ENCODE measurements at regions not wholly inside any gene's neighbourhood (a gene's known extent, or its start where the extent isn't known, plus 50 kb on each side); places are given as distances from the start of the nearest gene placed in this dataset.
"Not testable (repeated sequence)": the region's sequence is repeated elsewhere in the genome, so short reads cannot be mapped to it uniquely, and the experiment has no call there.

DNA sequence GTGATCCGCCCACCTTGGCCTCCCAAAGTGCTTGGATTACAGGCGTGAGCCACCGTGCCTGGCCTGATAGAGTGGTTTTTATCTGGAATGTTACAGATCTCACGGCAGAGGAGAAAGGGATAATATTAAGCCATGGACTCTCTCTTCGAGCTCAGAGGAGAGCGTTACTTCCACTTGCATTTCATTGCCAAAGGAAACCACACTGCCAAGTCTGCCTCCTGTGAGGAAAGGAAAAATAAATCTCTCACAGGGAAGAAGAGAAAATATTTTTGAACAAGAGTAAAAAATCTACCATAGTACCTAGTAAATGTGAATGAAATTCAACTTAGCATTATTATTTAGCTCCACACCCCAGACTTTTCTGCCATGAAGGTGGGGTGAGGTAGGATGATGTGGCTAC, 319.2 kb upstream of the PRICKLE1 start:
- no peak for DNase-seq

DNA sequence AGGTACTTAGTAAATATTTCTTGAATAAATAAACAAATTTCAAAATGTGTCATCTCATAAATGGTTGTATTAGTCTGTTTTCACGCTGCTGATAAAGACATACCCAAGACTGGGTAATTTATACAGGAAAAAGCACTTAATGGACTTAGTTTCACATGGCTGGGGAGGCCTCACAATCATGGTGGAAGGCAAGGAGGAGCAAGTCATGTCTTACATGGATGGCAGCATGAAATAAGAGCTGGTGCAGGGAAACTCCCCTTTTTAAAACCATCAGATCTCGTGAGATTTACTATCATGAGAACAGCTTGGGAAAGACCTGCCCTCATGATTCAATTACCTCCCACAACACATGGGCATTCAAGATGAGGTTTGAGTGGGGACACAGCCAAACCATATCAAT, 317.3 kb upstream of the PRICKLE1 start:
- DNase-seq, result not testable (repeated sequence)

DNA sequence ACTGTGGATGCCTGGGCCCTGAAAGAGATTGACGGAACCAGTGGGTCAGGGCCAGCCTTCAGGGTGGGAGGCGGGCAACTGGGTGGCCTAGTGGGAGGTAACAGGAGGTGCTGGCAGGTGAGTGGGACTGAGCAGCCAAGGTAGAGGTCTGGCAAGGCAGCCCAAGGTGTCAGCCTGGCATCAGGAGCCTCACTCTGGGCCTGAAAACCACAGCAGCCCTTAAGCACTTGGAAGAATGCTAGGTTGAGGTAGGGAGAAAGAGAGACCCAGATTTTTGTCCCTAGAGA, 315.8 kb upstream of the PRICKLE1 start:
- DNase-seq, result no peak

DNA sequence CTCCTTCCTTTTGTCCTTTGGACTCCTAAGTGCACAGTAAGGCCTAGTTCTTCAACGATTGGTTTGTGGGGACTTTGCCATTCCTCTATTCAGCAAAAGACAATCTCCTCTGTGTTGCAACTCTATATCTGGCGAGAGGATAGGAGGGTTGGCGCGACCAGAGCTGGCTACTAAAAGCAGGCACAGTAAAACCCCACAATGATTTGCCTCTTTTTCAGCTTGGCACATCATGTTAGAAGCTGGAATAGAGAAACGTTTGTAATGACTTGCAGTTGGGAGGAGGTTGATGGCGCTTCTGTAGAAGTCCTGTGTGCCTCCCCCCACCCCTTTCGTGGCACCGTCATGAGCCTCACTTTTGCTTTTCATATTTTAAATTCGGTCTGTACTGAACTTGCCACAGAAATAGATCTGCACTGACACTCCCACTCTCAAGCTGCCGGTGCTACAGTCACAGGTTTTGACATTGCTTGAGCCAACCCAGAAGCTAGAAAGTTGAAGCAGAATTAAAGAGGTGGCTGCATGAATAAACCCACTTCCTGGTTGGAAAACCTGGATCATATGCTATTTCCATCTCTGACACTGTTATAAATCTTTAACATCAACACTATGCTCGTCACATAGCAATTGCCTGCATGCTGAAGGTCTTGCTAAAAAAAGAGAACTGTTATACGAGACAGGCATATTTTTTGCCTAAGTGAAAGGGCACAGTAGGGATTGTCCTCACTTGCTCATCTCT, 315.3 kb upstream of the PRICKLE1 start:
- DNase-seq, result no peak

DNA sequence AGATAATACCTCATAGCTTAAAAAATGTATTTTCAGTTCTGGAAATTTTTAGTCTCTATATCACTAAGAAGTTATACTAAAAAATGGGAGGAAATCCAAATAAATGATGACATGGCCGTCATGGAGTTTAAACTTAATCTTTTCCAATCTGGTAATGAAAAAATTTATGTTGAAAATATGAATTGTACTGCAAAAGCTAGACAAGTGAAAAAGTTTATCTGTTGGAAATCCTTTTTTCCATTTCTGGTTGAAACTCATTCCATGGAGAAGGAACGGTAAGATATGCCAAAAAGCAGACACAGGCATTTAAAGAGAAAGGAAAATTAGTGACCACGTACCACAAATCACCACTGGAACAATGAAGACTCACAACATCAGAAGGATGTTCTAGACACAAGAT, 314.2 kb upstream of the PRICKLE1 start:
- no peak for DNase-seq

DNA sequence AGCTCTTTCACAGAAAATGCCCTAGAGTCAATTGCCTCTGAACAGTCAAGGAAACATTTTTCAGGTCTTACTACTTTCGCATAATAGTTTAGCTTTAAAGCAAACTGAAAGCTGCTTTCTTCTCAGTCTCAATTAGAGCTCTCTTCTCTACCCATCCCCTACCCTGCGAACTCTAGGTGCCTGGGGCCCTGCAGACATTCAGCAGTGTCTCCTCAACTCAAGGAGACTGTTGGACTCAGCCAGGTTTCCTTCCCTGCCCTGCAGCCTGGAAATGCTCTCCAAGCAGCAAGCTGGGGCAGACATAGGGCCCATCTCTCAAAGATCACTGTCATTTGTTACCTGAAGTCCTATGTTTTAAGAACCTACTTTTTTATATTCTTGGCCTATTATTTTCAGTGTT, 312.5 kb upstream of the PRICKLE1 start:
- DNase-seq, result no peak

DNA sequence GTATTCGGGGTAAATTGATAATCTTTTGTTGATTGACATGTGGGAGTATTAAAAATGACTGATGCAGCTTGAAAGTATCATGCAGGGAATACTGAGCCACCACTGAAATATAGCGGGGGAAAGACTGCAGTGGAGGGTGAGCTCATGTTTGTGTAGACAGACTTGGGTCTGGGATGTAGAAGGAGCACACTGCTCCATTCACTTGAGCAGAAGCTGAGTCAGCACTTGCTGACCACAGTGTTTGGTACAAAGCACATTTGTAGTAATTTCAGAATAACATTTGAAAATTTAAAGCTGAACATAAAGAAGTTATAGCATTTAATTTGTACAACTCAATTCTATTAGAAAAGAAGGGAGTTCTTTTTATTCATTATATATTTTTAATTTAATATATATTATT, 304.3 kb upstream of the PRICKLE1 start:
- DNase-seq, result no peak

DNA sequence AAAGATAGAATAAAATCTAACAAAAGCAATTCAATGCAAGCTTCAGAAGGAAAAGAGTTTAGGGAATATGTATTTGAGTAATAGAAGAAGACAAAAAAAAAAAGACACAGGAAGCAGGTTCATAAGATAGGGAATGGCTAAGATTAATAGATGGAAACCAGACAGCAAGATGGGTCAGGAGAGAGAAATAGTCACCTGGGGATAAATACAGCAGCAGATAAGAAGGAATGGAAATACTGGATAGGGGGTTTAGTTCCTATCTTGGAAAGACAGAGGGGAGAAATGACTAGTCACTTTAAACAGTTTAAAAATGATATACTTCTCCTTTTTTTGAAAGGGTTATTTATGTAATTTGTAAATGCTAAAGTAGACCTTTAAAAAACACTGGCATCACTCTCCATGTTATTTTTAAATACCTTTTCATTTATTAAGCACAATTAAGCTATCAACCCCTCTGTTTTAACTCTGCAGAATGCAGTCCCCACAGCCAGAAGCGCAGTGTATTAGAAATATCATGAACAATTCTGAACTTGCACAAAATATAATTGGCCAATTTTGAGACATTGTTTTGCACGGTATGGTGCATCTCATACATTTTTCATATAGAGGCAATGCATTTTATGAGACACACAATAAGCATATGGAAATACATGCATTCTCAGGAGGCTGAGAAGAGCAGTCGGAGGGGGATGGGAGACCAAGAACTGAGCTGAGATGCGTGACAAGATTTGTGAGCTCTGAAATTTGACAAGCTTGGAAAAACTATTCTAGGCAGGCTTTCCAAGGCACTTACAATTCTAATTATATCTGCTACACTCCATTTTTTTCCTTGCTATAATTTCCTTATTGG, 303.4 kb upstream of the PRICKLE1 start:
- no peak for DNase-seq

DNA sequence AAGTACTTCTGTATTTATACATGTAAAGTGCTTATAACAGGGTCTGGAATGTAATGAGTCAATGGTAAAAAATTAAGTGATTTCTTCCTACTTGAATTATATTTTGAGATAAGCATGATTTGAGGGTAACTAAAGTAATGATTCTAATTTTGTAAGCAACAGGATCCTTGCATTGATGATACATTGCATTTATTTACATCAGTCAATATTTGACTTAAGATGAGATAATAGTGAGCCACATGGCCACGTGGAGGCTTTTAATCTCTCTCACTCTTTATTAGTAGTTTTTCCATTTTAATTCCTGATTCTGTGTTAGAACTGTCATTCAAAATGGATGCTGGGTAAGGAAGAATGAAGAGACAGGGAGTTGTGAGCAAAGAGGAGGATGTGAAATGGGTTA, 298.1 kb upstream of the PRICKLE1 start:
- no peak for DNase-seq

DNA sequence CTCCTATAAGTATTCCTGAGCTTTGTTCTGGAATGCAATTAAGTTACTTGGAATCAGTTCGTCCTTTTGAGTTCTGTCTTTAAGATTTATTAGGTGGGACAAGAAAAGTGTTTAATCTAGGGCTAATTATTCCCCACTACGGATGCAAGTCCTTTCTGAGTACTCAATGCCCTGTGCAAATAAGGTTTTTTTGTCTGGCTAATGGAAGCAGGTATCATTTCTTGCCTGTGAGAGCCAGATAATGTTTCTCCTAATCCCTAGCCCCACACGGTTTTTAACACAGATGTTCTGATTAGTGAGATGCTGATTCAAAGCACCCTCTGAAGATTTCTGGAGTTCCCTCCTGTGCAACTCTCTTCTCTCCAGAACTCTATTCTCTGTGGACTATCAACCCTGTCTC, 296.6 kb upstream of the PRICKLE1 start:
- DNase-seq, result no peak

DNA sequence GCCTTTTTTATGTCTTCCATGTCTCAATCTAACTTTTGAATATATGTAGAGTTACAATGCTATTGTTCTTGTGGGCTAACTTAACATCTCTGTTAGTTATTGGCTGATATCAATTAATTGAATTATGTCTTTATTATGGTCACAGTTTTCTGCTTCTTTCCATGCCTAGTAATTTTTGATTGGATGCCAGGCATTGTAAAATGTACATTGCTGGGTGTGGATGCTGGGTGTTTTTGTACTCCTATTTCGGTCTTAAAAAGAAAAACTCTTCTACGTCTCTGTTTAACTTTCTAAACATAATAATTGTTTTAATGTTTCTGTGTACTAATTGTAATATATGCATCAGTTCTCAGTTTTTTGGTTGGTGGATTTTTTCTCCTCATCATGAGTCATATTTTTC, 296.1 kb upstream of the PRICKLE1 start:
- DNase-seq, result no peak

DNA sequence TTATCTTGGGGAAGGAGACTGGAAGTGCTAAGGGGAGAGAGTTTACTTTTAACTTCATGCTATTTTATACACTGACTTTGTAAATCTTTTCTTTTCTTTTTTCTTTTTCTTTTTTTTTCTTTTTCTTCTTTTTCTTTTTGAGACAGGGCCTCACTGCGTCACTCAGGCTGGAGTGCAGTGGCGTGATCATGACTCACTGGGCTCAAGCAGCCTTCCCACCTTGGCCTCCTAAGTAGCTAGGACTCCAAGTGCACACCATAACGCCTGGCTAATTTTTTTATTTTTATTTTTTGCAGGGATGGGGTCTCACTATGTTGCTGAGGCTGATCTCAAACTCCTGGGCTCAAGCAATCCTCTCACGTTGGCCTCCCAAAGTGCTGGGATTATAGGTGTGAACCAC, 294.6 kb upstream of the PRICKLE1 start:
- DNase-seq, result no peak

DNA sequence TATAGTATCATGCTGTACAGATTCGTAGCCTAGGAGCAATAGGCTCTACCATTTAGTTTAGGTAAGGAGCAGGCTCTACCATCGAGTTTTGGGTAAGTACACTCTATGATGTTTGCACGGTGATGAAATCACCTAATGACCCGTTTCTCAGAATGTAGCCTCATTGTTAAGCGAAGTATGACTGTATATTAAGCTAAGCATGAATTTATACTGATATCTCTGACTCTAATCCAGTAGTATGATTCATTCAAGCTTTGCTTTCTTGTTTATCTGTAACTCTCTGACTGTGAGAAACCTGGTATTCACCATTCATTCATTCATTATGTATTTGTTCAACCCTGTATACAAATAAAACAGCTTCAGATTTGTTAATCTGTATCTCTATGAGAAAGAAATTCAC, 283.9 kb upstream of the PRICKLE1 start:
- DNase-seq, result no peak

DNA sequence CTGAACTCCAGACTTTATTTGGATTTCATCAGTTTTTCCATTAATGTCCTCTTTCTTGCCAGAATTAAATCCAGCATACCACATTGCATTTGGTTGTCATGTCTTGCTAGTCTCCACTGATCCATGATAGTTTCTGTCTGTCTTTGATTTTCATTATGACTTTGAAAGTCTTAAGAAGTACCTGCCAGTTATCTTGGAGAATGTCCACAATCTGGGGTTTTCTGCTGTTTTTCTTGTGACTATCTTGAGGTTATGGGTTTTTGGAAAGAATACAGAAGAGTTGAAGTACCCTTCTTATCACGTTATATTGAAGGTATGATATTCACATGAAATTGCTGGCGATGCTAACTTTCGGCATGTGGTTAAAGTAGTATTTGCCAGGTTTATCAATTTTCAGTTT, 282.3 kb upstream of the PRICKLE1 start:
- DNase-seq, result no peak

DNA sequence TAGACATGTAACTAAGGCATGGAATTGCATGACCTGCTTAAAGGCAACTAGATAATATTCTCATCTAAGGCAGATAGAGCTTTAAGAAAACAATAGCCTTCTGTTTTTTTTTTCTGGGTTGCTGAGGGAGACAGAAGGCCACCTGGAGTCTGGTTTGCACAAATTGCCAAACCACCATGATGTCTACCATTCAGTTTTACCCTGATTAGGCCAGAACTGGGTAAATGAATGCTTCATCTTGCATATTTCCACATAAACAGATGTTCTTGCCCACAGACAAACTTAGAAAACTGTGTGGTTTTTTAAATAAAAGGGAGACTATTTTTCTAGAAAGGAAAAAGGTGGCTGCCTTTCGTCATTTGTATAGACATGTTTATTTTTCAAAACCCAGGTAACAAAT, 278.7 kb upstream of the PRICKLE1 start:
- no peak for DNase-seq

DNA sequence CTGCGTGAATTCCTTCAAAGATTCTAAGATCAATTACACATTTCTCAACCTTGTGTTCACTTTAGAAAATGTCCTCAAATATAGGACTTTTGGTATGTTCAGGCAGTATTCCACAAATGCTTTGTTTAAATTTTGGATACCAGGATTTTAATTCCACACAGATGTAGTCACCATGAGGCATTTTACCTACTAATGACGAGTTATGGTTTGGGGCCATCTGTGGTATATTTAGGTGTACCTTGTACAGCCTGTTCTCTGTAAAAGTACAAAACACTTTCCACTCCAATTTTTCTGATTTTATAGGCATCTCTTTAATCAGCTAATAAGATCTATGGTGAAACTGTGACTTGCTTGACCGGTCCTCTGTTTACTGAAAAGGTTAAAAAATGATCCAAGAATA, 275.7 kb upstream of the PRICKLE1 start:
- no peak for DNase-seq

DNA sequence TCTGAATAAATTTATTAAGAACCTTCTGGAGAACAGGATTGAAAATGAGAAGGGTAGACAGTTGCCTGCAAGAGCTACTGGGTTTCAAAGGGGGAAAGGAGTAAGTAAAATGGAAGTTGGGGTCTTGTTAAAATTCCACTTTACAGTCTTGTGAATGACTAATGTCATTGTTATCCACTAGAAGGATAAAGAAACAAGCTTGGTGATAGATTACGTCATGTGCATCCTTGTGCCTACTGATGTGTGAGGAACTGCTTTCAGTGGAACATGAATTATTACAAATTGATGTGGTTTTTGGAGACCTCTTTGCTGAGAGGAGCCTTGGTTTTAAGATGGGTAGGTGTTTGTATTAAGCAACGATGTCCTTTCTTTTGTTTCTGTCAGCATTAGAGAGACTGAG, 272.5 kb upstream of the PRICKLE1 start:
- DNase-seq, result no peak

DNA sequence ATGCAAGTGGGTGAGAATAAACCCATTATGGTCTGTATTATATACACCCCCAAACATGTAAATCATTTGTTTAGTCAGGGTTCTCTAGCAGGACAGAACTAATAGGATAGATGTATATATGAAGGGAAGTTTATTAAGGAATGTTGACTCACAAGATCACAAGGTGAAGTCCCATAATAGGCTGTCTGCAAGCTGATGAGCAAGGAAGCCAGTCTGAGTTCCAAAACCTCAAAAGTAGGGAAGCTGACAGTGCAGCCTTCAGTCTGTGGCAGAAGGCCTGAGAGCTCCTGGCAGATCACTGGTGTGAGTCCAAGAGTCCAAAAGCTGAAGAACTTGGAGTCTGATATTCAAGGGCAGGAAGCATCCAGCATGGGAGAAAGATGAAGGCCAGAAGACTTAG, 270.8 kb upstream of the PRICKLE1 start:
- not testable (repeated sequence) for DNase-seq

DNA sequence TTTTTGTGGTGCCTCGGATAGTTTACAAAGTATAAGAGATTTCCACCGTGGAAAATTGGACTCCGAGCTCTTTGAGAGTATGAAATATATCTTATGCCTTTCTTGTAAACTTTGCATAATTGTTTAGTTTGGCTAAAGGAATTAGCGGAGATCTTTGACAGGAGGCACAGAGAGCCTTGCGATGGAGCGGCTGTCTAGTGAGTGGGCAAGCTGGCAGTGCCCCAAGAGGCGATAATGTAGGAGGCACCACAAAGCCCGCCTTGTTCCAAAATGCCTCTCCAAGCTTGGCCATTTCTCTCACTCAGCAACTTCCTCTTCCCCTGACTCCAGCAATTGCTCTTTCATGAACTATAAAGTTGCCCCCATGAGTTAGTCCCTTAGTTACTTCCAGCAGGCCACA, 270.1 kb upstream of the PRICKLE1 start:
- no peak for DNase-seq

DNA sequence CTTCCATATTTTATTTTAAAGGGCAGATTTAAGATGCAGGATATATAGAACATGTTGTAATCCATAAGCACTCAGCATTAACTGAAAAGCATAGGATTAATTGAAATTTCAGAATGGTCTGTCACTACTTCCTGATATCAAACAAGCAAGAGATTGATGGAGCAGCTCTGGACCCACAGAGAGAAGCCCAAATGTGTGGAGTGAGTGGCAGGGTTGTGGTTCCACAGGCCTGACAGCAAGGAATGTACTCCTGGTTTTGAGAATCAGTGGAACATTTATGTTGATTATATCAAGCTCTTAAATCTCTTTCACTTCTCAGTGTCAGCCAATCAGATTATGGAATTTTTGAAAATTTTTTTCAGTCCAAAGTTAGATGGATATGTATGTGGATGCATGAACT, 267.6 kb upstream of the PRICKLE1 start:
- DNase-seq, result no peak

DNA sequence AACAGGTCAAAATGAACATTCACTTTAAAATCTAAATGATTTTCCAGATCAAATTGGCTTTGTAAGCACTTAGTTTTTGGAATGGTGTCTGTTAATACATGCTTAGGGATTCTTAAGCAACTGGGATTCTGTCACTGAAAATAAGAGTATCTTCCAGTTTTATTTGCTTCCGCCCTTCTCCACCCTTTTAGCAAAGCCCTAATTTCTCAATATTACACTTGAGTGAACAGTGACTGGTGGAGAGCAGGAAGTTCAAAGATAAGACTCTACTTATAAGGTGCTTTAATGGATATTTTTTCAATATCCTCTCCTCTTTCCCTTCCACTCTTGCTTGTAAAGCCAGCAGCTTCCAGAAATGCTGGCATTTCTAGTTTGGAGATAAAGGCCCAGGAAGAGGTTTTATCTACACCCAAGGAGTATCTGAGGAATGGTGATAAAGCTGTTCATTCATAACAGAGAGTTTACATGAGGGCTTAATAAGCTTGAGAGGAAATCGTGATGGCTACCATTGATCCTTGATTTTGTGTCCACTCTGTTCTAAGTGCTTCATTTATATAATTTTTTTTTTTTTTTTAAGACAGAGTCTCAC, 265.9 kb upstream of the PRICKLE1 start:
- no peak for DNase-seq

DNA sequence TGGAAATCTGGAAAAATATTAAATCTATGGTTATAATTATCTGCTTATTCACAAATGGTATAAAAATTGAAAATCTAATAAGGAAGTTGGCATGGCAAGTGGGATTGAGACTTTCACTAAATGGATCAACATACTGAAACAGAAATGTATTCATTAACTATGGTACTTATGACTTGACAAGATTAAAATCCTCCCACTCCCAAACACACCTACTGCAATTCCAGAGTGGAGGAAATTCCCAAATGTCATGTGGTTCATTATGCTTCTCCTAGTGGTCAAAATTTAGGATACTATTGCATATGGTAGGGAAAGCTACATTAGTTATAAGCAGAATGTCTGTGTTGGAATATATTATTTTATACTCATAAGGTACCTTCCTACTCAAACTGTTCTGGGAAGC, 265.3 kb upstream of the PRICKLE1 start:
- no peak for DNase-seq

DNA sequence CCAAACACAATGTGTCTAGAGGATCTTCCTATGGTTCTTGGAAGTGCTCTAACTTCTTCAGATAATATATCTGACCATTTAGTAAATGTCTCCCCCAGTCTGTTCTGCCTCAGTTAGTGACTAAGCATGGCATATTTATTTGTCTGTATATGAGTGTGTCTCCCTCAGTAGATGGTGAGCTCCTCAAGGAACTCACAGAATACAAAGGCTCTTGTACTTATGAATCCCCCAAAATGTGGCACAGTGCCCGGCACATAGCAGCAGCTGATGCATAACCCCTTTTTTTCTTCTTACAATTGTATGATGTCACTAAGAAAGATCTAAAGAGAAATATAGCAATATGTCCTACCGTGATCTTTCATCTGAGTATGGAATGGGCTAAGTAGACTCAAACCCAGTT, 264.7 kb upstream of the PRICKLE1 start:
- no peak for DNase-seq

DNA sequence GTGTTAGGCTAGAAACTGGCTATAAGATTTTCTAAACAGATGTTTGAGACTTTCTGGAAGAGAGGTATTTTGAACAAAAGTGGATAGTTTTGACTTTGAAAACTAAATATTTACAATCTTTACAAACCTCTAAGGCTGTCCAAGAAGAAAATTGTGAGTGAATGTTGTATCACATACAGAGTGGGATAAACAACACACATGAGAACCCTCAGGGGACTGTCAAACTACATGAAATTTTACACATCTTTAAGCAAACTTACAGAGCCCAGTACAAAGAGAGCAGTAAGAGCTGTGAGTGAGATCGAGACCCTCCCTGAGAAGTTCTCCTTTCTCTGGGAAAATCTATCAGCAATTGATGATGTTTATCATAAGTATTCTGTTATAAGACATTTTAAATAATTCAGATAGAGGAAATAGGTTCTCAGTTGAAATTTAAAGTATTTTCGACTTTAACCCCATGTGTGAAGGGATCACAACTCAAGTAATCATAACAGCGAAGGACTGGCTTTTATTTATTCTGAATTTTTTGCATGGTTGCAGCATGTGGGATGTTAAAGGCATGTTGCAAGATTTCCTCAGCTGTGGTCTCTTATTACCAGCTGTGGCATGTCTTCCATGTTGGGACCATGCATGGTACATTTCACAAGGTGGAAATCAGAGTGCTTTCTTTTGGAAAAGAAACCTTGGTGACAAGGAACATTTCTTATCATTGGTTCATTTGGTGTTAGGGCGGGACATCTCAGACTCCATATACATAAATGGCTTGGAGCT, 264.0 kb upstream of the PRICKLE1 start:
- no peak for DNase-seq
